ENCODE measurements at regions not wholly inside any gene's neighbourhood (a gene's known extent, or its start where the extent isn't known, plus 50 kb on each side); places are given as distances from the start of the nearest gene placed in this dataset.

DNA sequence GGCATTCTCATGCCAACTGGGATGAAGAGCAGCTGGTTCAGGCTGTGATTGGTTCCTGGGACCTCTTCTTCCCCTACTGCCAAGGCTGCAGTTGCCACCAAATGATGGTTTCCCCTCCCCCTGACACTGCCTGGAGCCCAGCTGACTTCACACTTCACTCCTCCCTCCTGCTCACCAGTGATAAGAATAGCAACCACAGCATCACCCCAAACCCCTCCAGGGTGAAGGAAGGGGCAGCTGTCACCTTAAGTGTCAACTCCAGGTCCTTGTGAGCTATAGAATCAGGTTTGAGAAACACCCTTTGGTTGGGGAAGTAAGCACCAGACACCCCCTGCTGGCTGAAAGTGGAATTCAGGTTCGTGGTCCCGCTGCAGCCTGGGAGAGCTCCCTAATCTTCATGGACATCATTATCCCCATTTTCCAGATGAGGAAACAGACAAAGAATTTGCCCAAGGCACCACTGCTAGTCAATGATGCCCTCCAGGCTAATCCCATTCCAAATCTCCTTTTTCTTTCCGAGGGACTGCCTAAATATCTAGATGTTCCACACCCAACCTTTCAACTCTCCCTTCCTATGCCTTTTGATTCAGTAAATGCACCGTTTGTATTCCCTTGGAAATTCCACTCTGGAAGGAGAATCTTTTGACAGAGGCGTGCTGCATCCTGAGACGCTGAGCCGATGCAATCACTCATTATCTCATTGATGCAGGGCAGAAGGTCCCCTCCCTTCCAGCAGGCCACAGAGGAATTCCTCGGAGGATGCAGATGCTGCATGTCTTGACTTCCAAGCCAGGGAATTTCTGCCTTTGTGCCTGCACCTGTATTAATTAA, 50.6 kb upstream of the UQCRFS1 start:
- no peak for DNase-seq

DNA sequence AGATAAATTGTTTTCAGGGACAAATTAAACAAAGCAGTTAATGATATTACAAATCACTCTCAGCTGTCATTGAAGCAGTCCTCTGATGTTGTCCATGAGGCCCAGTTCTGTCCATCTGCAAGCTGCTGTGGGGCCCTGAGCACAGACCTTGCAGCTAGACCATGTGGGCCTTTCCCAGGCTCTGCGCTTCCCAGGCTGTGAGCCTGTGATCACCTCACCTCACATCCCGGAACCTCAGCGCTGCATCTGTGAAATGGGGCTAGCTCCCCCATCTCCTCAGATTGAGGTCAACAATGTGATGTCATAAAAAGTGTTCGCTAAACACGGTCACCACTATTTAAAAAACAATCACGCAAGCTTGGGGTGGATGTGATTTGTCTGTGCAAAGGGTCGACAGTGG, 51.9 kb upstream of the UQCRFS1 start:
- no peak for DNase-seq

DNA sequence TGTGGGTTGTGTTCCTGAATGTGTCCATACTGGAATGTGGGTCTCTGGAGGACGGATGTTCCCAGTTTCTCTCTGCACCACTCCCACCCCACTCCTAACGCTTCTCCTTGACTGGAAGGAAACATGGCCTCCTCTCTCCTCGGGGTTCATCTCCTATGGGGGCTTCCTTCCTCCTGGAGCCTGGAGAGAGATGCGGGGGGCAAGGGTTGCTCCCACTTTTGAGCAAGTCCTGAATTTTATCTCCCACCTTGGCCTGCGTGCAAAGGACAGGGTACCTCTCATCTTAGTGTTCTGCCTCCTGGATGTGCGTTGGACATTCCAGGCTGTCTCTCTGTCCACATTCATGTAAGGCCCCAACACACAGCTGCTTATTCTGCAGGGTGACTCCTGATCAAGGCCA, 52.5 kb upstream of the UQCRFS1 start:
- DNase-seq = no peak

DNA sequence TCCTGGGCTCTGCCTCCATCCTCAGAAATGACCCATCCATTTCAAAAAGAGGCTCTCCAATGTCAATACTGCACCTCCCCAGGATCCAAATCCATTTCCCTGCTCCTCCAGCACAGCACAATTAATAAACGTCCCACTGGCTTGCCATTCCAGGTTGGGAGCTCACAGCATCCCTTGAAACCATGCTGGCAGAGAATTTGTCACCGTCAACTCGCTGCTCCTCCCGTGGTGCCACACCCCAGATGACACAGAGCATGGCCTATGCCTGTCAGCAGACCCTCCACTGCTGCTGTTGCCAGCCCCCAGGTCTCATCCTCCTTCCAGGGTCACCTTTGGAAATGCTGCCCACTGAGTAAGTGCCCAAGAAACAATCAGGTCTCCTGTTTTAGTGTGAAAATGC, 53.0 kb upstream of the UQCRFS1 start:
- DNase-seq = no peak

DNA sequence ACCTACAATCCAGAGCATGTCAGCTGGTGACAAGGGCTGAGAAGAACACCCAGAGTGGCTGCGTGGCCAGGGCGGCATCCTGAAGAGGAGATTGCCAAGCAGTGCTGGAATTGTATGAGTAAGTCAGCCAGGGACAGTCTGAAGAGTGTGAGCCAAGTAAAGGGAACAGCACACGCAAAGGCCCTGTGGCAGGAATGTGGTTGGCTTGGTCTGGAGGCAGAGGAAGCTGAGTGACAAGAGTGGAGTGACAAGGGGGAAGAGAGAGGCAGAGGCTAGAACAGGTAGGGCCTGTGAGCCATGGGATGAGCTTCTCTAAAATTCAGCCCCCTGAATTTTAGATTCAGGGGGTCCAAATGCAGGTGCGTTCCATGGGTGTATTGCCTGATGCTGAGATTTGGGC, 53.7 kb upstream of the UQCRFS1 start:
- no peak for DNase-seq

GRCh38 chr19:29267701-29268100, 54.8 kb upstream of the UQCRFS1 start:
- DNase-seq = no peak

DNA sequence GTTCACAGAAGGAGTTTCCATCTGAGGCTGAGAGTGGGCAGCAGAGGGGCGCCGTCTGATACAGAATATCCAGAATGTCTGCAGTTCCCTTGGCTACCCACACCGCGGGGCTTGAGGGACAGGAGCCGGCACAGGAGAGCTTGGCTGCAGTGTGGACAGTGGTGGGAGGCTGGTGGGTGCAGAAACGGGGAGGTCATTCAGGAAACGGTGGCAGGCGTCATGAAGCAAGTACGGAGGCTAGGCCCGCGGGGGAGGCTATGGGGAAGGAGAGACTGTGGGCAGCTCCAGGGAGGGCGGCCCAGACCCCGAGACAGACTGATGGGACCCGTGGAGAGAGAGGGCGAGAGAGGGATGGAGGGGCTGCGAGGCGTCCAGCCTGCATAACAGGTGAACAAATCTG, 55.2 kb upstream of the UQCRFS1 start:
- no peak for DNase-seq

DNA sequence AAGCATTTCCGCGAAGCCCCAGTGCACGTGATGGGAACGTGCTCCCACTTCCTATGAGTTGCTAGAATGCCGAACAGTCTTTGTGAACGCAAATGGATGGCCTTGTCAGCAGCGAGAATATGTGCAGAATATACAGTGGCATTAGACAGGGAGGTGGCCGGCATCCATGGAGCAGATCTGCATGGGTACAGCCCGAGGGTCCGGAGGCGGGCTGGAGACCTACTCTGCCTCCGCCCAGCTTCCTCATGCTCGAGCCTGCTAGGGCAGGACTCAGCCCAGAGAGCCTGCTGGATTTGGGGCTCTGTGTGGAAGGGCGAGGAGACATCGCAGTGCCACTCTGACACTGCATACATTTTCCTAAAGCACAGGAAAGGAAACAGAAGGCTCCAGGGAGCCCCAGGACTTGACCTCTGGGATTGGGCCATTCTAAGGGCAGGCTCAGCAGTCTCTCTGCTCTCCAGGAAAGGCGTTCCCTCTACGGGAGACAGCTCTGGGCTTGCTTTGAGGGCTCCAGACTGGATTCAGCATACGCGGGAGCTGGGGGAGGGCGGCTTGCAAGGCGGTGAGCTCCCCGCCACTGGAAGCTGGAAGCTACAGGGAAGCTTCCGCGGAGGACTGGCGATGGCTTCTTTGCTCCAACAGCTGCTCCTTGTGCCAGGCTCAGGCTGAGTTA, 55.9 kb upstream of the UQCRFS1 start:
- DNase-seq = no peak

- DNase-seq = no peak
Observed at GRCh38 chr19:29269641-29270040, 56.7 kb upstream of the UQCRFS1 start.

GRCh38 chr19:29271341-29271740, 58.4 kb upstream of the UQCRFS1 start:
- no peak for DNase-seq

DNA sequence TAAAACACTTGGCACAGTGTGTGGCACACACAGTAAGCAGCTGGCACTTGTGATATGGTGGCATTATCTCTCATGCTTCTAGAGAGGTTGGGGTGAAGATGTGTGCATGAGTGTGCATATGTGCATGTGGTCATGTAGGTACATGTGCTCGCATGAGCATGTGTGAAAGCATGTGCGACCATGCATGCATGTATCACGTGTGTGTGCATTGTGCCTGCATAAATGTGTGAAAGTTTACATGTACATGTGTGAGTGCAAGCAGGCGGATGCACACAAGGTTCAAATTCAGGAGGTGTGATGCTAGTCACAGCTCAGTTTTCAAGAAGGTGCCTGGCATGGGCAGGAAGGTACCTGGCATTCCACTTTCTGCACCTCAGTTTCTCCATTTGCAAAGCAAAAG, 59.0 kb upstream of the UQCRFS1 start:
- DNase-seq = no peak

DNA sequence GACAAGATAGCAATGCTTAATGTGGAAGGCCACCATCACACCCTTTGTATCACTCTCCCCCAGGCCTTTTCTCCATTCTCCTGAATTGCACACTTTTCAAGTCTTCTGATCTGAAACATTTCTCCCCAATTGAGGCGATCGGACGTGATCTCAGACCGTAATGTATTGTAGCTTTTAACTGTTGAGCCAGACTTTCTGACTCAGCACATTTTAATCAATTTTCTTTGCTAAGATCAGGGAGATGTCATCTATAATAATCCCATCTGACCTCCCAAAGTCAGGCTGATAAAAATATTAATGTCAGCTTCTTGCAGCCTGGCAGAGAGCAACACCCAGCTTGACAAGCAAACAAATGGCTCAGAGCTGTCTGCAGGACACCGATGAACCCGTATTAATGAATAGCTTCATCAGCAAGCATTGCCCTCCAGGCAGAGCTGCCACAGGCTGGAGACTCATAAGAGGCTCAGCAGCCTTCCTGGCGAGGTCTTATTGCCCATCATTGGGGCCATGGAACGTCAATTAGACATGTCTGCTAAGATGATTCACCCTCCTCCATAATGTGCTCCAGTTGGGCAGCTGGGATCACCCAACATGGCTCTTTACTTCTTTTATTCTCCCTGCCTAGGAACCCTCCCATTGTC, 60.2 kb upstream of the UQCRFS1 start:
- no peak for DNase-seq

DNA sequence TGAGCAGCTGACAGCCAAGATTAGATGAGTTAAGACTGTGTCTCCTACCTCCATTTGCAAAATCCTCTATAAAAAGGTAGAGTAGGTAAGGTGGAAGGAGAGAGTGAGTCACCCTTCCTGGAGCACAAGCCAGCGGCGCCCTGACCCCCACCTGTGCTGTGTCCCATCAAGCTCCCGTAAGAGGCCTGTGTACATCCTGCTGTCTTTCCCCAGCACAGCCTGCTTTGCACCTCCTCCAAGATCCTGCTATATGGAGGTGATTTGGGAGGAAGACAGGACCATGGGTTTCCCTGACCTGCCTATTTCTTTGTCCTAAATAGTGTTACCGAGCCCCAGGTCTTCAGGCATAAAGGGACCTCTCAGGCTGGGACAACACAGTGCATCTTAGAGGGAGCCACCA, 62.3 kb upstream of the UQCRFS1 start:
- no peak for DNase-seq

DNA sequence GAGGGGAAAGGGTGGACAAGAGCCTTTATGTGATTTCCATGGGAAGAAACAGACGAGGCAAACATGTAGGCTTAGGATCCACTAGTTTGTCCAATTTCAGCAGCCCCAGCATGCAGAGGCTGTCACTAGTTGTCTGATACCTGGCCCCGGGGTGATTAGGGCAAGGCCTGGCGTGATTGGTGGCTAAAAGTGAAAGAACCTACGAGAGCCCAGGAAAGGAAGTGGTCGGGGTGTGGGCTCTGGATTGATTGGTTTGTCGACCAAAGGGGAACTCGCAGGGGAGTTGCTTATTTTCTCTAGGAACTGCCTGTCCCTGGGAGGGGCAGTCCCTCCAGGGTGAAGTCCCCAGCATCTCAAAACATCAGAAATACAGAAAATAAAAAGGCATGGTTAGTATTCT, 64.2 kb upstream of the UQCRFS1 start:
- DNase-seq = peak; percentile 12

DNA sequence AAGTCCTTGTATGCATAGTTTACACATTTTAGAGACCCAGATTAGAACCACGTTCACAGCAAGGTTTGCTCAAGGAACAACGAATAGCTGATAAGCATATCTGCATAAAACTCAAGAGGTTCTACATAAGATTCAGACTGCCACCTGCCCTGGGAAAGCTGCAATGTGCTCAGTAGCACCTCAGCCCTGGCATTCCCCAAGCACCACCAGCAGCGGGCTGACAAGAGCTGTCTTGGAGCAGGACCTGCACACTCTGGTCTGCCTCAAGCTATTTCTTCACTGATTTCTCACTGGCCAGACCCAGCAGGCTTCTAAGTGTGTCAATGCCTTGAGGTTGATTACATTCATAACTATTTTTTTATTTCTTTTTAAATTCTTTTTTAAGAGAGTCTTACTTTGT, 65.8 kb upstream of the UQCRFS1 start:
- no peak for DNase-seq

GRCh38 chr19:29283366-29283765, 70.4 kb upstream of the UQCRFS1 start:
- no peak for DNase-seq

DNA sequence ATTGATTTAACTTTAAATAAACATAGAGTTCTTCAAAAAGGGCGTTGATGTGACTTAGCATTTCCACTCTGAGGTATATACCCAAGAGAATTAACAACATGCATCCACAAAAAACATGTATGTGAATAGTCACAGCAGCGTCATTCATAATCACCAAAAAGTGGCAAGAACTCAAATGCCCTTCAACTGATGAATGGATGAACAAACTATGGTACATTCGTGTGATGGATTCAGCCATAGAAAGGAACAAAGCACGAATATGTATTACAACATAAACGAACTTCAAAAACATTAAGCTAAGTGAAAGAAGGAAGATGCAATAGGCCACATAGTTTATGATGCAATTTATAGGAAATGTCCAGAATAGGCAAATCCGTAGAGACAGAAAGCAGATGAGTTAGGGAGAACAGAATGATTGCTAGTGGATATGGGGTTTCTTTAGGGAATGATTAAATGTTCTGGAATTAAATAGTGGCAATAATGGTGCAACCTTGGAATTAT, 72.3 kb upstream of the UQCRFS1 start:
- no peak for DNase-seq

DNA sequence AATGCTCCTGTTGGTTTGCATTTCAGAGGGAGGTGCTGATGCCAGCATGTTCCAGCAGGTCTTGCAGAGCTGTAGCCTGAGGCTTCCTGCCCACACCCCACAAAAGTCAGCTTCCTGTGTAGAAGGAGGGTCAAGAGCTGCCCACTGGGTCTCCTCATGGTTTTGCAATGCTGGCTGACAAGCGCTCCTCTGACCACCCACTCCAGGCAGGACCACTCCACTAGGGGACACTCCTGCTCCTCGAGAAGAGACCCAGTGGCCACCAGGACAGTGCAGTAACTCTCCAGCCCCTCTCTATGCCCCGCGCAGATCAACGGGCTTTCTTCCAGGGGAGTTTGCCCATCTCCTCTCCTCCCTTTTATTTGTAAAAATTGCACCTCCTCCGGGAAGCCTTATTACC, 72.9 kb upstream of the UQCRFS1 start:
- no peak for DNase-seq

DNA sequence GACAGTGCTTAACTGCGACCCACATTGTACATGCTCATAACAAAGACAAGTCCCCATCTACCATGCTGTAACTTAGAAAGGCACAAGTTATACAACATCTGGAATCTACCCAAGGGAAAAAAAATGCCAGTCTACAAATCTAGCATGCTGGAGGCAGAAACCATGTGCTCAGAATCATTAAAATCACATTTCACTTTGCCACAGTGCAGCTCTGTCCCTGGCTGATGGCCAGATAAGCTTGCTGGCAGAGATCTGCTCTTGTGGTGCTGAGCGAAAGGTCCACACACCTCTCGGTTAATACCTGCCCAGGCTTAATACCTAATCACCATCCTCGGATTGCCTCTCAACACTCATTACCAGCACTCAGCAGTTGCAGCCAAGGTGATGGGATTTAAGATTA, 74.1 kb upstream of the UQCRFS1 start:
- no peak for DNase-seq

DNA sequence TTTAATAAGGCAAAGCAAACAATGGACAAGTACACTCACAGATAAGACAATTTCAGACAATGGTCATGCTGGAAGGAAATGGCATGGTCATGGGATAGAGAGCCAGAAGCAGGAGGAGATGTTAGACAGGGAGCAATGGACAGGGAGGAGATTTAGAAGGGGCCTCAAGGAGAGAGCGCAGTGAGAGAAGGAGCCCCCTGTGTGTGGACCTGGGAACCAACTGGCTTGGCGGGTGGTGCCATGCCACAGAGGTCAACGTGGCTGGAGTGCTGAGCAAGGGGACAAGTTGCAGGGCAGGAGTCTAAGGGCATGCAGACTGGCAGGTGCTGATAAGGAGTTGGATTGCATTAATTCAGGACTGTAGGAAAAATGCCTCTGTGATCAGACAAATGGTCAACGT, 75.3 kb upstream of the UQCRFS1 start:
- no peak for DNase-seq

GRCh38 chr19:29289020-29289419, 76.1 kb upstream of the UQCRFS1 start:
- DNase-seq = no peak

- no peak for DNase-seq
Observed at GRCh38 chr19:29290853-29291252, 77.9 kb upstream of the UQCRFS1 start.

GRCh38 chr19:29292153-29292552, 79.2 kb upstream of the UQCRFS1 start:
- no peak for DNase-seq

DNA sequence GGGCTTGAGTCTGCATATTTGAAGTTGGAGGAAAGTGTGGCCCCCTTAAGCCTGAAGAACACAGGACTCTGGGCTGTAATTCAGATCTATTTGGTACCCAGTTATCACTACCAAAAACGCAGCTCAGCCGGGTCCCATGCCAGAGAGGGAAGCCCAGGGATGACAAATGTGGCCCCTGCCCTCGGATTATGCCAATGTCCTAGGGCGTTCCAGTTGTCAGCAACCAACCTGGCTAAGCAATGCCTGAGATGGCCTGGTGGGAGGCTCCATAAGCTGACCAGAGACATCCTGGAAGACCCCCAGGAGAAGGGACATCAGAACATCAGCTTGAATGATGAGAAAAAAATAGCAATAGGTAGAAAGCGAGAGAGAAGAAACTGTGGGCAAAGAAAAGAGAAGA, 79.6 kb upstream of the UQCRFS1 start:
- DNase-seq = no peak
